Osteocyte (in vitro differentiated cells): ENCODE measurements at regions not wholly inside any gene's neighbourhood (a gene's known extent, or its start where the extent isn't known, plus 50 kb on each side); places are given as distances from the start of the nearest gene placed in this dataset.
A peak's percentile ranks its signal among the peaks of the same experiment; 100 is the strongest.

Experiments used
- DNase-seq: peaks from one replicate; pipeline ENCODE4 v3.0.0; 2021; ENCODE audit warnings: mixed read lengths; ENCODE audit not compliant: unreplicated experiment; ENCODE audit errors: extremely low spot score
- H3K27ac Mint-ChIP-seq: one replicate; pipeline ENCODE4 v1.8.0; 2021; ENCODE audit warnings: mild to moderate bottlenecking, mixed read lengths; ENCODE audit not compliant: unreplicated experiment
- H3K27me3 Mint-ChIP-seq: one replicate; pipeline ENCODE4 v1.8.0; 2021; ENCODE audit warnings: mixed read lengths; ENCODE audit not compliant: unreplicated experiment
- H3K36me3 Mint-ChIP-seq: one replicate; pipeline ENCODE4 v1.8.0; 2021; ENCODE audit warnings: mixed read lengths; ENCODE audit not compliant: unreplicated experiment
- H3K4me1 Mint-ChIP-seq: one replicate; pipeline ENCODE4 v1.8.0; 2021; ENCODE audit warnings: mixed read lengths; ENCODE audit not compliant: unreplicated experiment
- H3K4me3 Mint-ChIP-seq: one replicate; pipeline ENCODE4 v1.8.0; 2021; ENCODE audit warnings: mild to moderate bottlenecking, moderate library complexity, mixed read lengths; ENCODE audit not compliant: unreplicated experiment
- H3K9me3 Mint-ChIP-seq: one replicate; pipeline ENCODE4 v1.8.0; 2021; ENCODE audit warnings: mixed read lengths; ENCODE audit not compliant: unreplicated experiment
- TF ChIP-seq, protein P1 (sequence below): fragments of 200-600 bp; sonication (generic); IDR thresholded peaks from 2 replicates; pipeline ENCODE4 v1.5.0; 2021; ENCODE audit warnings: antibody characterized with exemption, mild to moderate bottlenecking, moderate library complexity

DNA sequence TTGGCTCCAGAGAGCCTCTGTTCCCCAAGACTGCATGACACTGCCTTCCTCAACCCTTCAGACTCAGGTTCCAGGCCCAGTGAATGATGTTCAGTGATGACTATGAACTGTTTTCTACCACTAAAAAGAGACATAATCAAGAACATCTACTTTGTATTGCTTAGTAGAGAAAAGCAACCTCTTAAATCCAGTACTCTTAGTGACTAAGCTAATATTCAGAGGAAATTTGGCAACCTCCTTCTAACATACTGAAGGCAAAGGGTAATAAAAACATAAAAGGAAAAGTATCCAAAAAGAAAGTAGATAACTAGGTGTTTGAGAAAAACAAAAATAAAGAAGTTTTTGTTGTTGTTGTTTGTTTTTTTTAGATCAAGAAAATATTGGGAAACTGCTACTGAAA lies 153.3 kb upstream of the RUNX1 start:
- H3K27me3 Mint-ChIP-seq = no peaks in the 10 kb centered on the region
- TF ChIP-seq, protein P1, sequence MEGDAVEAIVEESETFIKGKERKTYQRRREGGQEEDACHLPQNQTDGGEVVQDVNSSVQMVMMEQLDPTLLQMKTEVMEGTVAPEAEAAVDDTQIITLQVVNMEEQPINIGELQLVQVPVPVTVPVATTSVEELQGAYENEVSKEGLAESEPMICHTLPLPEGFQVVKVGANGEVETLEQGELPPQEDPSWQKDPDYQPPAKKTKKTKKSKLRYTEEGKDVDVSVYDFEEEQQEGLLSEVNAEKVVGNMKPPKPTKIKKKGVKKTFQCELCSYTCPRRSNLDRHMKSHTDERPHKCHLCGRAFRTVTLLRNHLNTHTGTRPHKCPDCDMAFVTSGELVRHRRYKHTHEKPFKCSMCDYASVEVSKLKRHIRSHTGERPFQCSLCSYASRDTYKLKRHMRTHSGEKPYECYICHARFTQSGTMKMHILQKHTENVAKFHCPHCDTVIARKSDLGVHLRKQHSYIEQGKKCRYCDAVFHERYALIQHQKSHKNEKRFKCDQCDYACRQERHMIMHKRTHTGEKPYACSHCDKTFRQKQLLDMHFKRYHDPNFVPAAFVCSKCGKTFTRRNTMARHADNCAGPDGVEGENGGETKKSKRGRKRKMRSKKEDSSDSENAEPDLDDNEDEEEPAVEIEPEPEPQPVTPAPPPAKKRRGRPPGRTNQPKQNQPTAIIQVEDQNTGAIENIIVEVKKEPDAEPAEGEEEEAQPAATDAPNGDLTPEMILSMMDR = no peak
- no peaks in the 10 kb centered on the region for H3K36me3 Mint-ChIP-seq
- H3K27ac Mint-ChIP-seq = peak overlapping the region; percentile 83
- H3K4me1 Mint-ChIP-seq = peaks cover 45% of the 10 kb centered on the region
- no peak for DNase-seq
- no peaks in the 10 kb centered on the region for H3K9me3 Mint-ChIP-seq
- H3K4me3 Mint-ChIP-seq = no peak overlapping the region

GRCh38 chr21:35201799-35202198 lies 152.7 kb upstream of the RUNX1 start:
- Mint-ChIP-seq H3K4me3 (no peak overlapping the region), H3K9me3 (no peaks in the 10 kb centered on the region), H3K27ac (no peak overlapping the region), H3K36me3 (no peaks in the 10 kb centered on the region), H3K4me1 (peaks cover 42% of the 10 kb centered on the region), H3K27me3 (no peaks in the 10 kb centered on the region)
- DNase-seq = no peak
- TF ChIP-seq, protein P1 = no peak

GRCh38 chr21:35201288-35201687 lies 152.2 kb upstream of the RUNX1 start:
- TF ChIP-seq, protein P1 = no peak

DNA sequence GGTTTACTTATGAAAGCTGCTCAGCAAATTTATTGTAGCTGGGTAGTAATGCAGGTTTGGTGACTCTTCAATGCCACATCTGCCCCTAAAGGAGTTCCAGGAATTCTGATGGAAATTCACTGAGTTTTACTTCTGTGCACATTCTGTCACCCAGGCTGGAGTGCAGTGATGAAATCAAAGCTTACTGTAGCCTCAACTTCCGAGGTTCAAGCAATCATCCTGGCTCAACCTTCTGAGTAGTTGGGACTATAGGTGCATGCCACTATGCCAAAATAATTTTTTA lies 150.6 kb upstream of the RUNX1 start:
- TF ChIP-seq, protein P1 = no peak
- no peaks in the 10 kb centered on the region for H3K27me3 Mint-ChIP-seq
- H3K36me3 Mint-ChIP-seq = peaks cover 3% of the 10 kb centered on the region
- peaks cover 42% of the 10 kb centered on the region for H3K4me1 Mint-ChIP-seq
- peaks cover 11% of the 10 kb centered on the region for H3K9me3 Mint-ChIP-seq
- no peak overlapping the region for H3K4me3 Mint-ChIP-seq
- no peak overlapping the region for H3K27ac Mint-ChIP-seq
- DNase-seq = no peak

More at GRCh38 chr21:35201288-35201687, 152.2 kb upstream of the RUNX1 start:
- Mint-ChIP-seq H3K36me3 (no peaks in the 10 kb centered on the region), H3K4me1 (peaks cover 40% of the 10 kb centered on the region), H3K27me3 (no peaks in the 10 kb centered on the region), H3K27ac (no peak overlapping the region), H3K4me3 (no peak overlapping the region), H3K9me3 (peaks cover 2% of the 10 kb centered on the region)
- no peak for DNase-seq

DNA sequence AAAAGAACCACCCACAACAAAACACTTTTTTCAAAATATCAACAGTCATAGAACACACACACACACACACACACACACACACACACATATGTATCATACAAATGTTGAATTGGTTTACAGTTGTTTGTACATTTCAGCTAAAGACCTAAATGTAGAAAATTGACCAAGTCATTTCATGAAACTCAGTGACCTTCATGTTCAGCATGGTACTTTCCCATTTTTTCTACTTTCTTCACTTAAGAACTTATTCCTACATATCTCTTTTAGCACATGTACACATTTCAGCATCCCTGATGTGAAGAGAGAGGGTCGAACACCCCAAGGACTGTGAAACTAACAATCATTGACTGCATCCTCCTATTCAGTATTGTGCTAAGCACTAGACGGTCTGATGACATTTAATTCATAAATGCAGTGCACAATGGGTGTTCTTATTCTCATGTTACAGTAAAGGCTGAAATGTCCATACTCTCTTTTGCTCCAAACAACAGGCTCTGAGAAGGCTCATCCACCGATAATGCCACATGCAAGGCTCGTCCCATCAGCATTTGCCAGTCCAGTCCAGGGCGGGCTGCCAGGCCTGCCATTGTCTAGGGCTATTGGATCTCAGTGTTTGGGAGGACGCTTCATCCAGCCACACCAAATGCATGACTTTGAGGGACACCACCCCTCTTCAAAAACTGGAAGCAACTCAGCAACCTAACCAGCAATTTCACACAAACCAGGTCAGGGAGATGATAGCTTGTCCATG lies 150.1 kb upstream of the RUNX1 start:
- Mint-ChIP-seq H3K36me3 (peaks cover 3% of the 10 kb centered on the region), H3K4me1 (peaks cover 42% of the 10 kb centered on the region), H3K27me3 (no peaks in the 10 kb centered on the region), H3K27ac (peak overlapping the region; percentile 91), H3K9me3 (peaks cover 12% of the 10 kb centered on the region), H3K4me3 (no peak overlapping the region)
- TF ChIP-seq, protein P1 = no peak
- DNase-seq = no peak
